Prostate gland (tissue), 2 donors: ENCODE measurements at regions not wholly inside any gene's neighbourhood (a gene's known extent, or its start where the extent isn't known, plus 50 kb on each side); places are given as distances from the start of the nearest gene placed in this dataset.

Source experiments
- DNase-seq: peaks from one replicate; pipeline ENCODE4 v3.0.0-alpha.2; 2019; ENCODE audit warnings: low spot score
- H3K27ac ChIP-seq, 2 donors: fragments of 200-600 bp; sonication (generic); 2 replicates each; pipeline ENCODE4 v1.5.1; 2017 to 2019
- H3K27me3 ChIP-seq: fragments of 200-600 bp; sonication (generic); replicated peaks from 2 replicates; pipeline ENCODE4 v1.5.1; 2019; ENCODE audit not compliant: insufficient read depth
- H3K36me3 ChIP-seq, 2 donors: fragments of 200-600 bp; sonication (generic); 1 replicate in 1 of 2; 2 replicates in 1 of 2; pipeline versions ENCODE4 v1.5.1 to v1.8.1; 2017 to 2019
- H3K4me1 ChIP-seq: fragments of 200-600 bp; sonication (generic); replicated peaks from 2 replicates; pipeline ENCODE4 v1.5.1; 2019
- H3K4me3 ChIP-seq, 2 donors: fragments of 200-600 bp; sonication (generic); 2 replicates each; pipeline ENCODE4 v1.5.1; 2017 to 2019
- H3K9me3 ChIP-seq: fragments of 200-600 bp; sonication (generic); 2 replicates; pipeline ENCODE4 v1.5.1; 2017
- CTCF ChIP-seq, 4 experiments: fragments of 200-600 bp in 2 of 4; fragments of 450-650 bp in 2 of 4; sonication (generic) in 2 of 4; IDR thresholded peaks; 1 replicate in 3 of 4; 2 replicates in 1 of 4; pipeline ENCODE4 v1.5.1; 2016 to 2019; ENCODE audit warnings: antibody characterized with exemption in 4 of 4, mild to moderate bottlenecking in 2 of 4, moderate library complexity in 2 of 4
- POLR2A ChIP-seq: fragments of 450-650 bp; IDR thresholded peaks from one replicate; pipeline ENCODE4 v1.6.1; 2016; ENCODE audit warnings: antibody characterized with exemption, mild to moderate bottlenecking
- POLR2AphosphoS5 ChIP-seq: sonication (generic); formaldehyde crosslinking; IDR thresholded peaks from one replicate; pipeline ENCODE4 v1.6.1; 2017; ENCODE audit warnings: antibody characterized with exemption
- WGBS: methylation state at CpG from one replicate; pipeline ENCODE4 v1.1.5; 2018; 5-methylcytosine and 5-hydroxymethylcytosine counted together
- intact Hi-C: fragments of 100-400 bp; cut with DNase I; formaldehyde crosslinking; loops from one replicate; pipeline ENCODE4 v1.14.2; 2022

- intact Hi-C loops: no loop called here
- no peaks in the 10 kb centered on the region for H3K36me3 ChIP-seq
- no peaks in the 10 kb centered on the region for H3K4me1 ChIP-seq
- WGBS: 11% methylated on average over 17 of the region's 17 CpGs
- no peak for DNase-seq
- H3K27ac ChIP-seq: no peak overlapping the region
- no peaks in the 10 kb centered on the region for H3K27me3 ChIP-seq
- H3K9me3 ChIP-seq: no peaks in the 10 kb centered on the region
- TF ChIP-seq CTCF (IDR thresholded peaks at IDR 0.05) (no peak), POLR2AphosphoS5 (no peak), POLR2A (no peak)
- H3K4me3 ChIP-seq: no peak overlapping the region
Measured at GRCh38 chr6:125534430-125535263, 214.8 kb upstream of the HEY2 start.

- no peak for DNase-seq
- no peaks in the 10 kb centered on the region for H3K4me1 ChIP-seq
- no peaks in the 10 kb centered on the region for H3K27me3 ChIP-seq
- no peak for TF ChIP-seq CTCF (IDR thresholded peaks at IDR 0.05)
- TF ChIP-seq POLR2A: no peak
- no peak for TF ChIP-seq POLR2AphosphoS5
- intact Hi-C loops: no loop called here
- H3K9me3 ChIP-seq: no peaks in the 10 kb centered on the region
- H3K27ac ChIP-seq: no peak overlapping the region
- no peak overlapping the region for H3K4me3 ChIP-seq
- H3K36me3 ChIP-seq: no peaks in the 10 kb centered on the region
- WGBS: 89% methylated on average over 2 of the region's 2 CpGs
Measured at GRCh38 chr6:125537090-125537489, 212.3 kb upstream of the HEY2 start.

GRCh38 chr6:125539892-125540291, 209.5 kb upstream of the HEY2 start:
- H3K9me3 ChIP-seq: no peaks in the 10 kb centered on the region
- WGBS: 46% methylated on average over 3 of the region's 3 CpGs
- TF ChIP-seq POLR2A (no peak), POLR2AphosphoS5 (no peak), CTCF (IDR thresholded peaks at IDR 0.05) (no peak)
- DNase-seq: no peak
- no peaks in the 10 kb centered on the region for H3K36me3 ChIP-seq
- no peak overlapping the region for H3K27ac ChIP-seq
- no peak overlapping the region for H3K4me3 ChIP-seq
- H3K4me1 ChIP-seq: no peaks in the 10 kb centered on the region
- H3K27me3 ChIP-seq: no peaks in the 10 kb centered on the region
- intact Hi-C loops: no loop called here

- TF ChIP-seq POLR2A (no peak), CTCF (IDR thresholded peaks at IDR 0.05) (no peak)
- WGBS: 63% methylated on average over 1 of the region's 1 CpG
- H3K27ac ChIP-seq: no peak overlapping the region
- no peaks in the 10 kb centered on the region for H3K36me3 ChIP-seq
- intact Hi-C loops: no loop called here
- DNase-seq: no peak
- no peaks in the 10 kb centered on the region for H3K27me3 ChIP-seq
- no peaks in the 10 kb centered on the region for H3K9me3 ChIP-seq
- H3K4me3 ChIP-seq: no peak overlapping the region
- H3K4me1 ChIP-seq: no peaks in the 10 kb centered on the region
Measured at GRCh38 chr6:125544819-125545218, 204.6 kb upstream of the HEY2 start.

- no peak for DNase-seq
- TF ChIP-seq CTCF (IDR thresholded peaks at IDR 0.05): no peak
- no peak for TF ChIP-seq POLR2AphosphoS5
- no peak for TF ChIP-seq POLR2A
- 39% methylated on average over 5 of the region's 5 CpGs for WGBS
- H3K36me3 ChIP-seq: no peaks in the 10 kb centered on the region
- no peak overlapping the region for H3K4me3 ChIP-seq
- H3K27me3 ChIP-seq: no peaks in the 10 kb centered on the region
- H3K9me3 ChIP-seq: no peaks in the 10 kb centered on the region
- intact Hi-C loops: no loop called here
- H3K4me1 ChIP-seq: no peaks in the 10 kb centered on the region
- no peak overlapping the region for H3K27ac ChIP-seq
Measured at GRCh38 chr6:125546841-125547251, 202.6 kb upstream of the HEY2 start.
